ENCODE measurements at regions not wholly inside any gene's neighbourhood (a gene's known extent, or its start where the extent isn't known, plus 50 kb on each side); places are given as distances from the start of the nearest gene placed in this dataset.

DNA sequence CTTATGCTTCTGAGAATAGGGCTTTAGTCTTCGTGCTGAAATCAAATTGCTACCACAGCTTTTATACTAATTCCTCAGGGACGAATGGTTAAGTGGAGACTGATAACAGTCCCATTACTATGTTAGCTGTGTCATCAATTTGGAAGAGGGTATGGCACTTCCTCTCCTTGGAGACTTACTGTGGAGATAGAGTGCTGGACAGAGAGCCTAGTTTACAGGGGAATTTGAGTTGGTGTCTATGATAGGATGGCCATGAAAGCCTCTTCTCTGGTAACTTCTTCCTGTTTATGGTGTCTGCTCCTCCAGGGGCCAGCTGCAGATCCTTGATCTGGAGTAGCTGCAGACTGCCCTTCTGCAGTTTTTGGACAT is 167.7 kb downstream of the ZNF518B start:
- TF ChIP-seq CTCF (IDR thresholded peaks at IDR 0.05) (no peak), POLR2A (IDR thresholded peaks at IDR 0.05) (no peak)
